NCI-H187 treated with DMSO at 0.1 percent for 48 hours (cell line): ENCODE measurements at regions not wholly inside any gene's neighbourhood (a gene's known extent, or its start where the extent isn't known, plus 50 kb on each side); places are given as distances from the start of the nearest gene placed in this dataset.

Source experiments
- DNase-seq: peaks from one replicate; lab custom pipeline; 2025; lab: John Stamatoyannopoulos, UW

DNA sequence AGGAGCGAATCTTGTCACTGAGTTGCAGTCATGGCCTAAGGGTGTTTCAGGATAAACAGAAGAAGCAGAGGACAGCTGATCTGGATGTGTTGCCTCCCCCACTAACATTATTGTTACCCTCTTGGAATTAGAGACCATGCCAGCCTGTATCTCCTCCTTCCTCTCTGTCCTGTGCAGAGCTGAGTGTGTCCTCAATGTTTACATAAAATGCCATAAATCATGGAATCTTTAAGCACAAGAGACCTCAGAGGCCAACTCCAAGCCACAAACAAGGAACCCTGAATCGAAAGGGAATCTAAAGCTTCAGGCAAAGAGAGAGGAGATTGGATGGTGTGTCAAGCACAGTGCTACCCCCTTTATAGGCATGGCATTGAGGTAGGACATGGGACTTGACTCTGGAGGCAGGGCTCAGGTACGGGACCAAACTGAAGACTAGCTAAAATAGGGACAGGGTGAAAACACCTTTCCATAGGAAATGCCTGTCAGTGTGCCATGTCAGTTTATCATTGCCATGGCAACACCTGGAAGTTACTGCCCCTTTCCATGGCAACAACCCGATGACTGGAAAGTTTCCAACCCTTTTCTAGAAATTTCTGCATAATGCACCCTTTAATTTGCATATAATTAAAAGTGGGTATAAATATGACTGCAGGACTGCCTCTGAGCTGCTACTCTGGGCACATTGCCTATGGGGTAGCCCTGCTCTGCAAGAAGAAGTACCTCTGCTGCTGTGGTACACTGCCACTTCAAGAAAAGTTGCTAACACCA is 489.7 kb downstream of the MIAT start:
- no peak for DNase-seq

DNA sequence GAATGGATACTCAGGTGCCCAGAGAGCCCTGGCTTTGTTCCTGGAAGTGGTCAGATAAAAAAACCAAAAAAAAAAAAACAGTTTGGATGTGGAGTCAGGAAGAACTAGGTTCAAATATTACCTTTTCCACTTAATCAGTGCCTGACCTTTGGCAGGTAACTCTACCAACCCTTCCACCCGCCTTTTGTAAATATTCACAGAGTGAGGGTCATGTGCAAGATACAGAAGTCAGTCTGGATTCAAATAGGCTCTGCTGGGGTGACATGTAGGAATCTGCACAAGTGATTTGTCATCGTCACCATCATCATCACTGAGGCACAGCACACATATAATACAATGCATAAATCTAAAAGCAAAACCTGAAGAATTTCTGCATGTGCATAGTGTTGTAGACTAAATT is 490.7 kb downstream of the MIAT start:
- no peak for DNase-seq

DNA sequence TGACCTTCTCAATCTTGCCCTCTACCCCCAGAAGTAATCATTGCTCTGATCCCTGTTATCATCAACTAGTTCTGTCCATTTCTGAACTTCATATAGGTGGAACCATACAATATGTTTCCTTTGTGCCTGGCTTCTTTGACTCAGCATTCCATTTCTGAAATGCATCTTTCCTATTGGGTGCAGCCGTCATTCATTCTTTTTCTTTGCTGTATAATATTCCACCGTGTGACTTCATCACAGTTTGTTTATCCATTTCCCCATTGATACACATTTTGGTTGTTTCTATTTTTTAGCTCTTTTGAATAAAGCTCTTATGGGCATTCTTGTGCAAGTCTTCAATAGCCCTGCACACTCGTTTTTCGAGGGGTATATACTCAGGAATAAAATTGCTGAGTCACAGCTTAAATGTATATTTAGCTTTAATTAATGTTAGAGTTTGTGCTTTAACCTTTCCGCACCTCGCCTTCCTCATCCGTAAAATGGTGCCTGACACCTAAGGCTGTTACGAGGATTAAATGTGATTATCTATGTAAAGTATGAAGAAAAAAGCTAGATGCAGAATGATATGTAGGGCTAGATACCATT is 491.6 kb downstream of the MIAT start:
- DNase-seq: no peak

GRCh38 chr22:27149921-27150543 is 492.6 kb downstream of the MIAT start:
- no peak for DNase-seq

DNA sequence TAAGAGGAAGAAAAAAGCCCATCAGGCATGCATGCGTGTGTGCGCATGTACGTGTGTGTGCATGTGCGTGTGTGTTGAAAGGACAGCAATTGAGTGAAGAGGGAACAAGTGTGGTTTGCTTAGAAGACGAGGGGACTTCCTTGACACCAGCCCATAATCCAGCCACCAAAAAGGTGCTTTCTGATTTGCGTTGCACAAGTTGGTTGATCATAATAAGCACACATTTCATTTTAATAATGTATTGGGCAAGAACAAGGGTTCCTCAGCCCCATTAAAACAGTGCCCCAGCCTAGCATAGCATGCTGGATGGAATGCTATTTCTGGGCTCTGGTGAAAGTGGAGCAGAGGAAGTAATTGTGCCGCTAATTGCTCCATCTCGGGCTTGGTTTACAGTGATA is 493.2 kb downstream of the MIAT start:
- DNase-seq: no peak

GRCh38 chr22:27151407-27151806 is 494.0 kb downstream of the MIAT start:
- DNase-seq: no peak

DNA sequence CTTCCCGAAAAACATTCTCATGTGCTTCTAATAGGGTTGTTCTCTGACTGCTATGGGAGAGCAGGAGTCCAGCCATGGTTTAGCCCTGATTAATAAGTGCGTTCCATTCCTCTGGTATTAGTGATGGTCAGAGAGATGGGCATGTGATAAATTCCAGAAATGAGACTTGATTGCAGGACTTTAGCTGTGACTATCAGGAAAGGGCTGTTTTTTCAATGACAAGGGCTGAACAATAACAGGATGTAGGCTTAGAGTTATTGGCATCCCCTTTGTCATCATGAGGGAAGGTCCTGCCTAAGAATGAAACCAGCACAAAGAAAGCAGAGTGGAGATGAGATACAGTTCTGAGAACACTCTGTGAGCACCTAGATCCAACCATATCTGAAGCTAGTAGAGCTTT is 494.6 kb downstream of the MIAT start:
- DNase-seq: no peak

DNA sequence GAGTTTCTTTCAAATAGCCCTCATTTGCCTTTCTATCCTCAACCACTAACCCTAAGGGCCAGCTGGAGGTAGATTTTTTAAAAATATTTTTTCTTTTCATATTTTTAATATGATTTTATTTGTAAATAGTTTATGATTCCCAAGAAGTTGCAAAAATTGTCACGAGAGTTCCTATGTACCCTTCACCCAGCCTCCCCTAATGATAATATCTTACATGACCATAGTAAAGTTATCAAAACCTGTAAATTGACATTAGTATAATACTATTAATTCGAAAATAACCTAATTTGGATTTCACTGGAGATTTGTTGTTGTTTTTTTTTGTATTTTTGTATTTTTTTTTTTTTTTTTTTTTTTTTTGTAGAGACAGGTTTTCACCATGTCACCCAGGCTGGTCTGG is 495.5 kb downstream of the MIAT start:
- DNase-seq: no peak

GRCh38 chr22:27153386-27153785 is 496.0 kb downstream of the MIAT start:
- DNase-seq: no peak

GRCh38 chr22:27154717-27155116 is 497.3 kb downstream of the MIAT start:
- no peak for DNase-seq

DNA sequence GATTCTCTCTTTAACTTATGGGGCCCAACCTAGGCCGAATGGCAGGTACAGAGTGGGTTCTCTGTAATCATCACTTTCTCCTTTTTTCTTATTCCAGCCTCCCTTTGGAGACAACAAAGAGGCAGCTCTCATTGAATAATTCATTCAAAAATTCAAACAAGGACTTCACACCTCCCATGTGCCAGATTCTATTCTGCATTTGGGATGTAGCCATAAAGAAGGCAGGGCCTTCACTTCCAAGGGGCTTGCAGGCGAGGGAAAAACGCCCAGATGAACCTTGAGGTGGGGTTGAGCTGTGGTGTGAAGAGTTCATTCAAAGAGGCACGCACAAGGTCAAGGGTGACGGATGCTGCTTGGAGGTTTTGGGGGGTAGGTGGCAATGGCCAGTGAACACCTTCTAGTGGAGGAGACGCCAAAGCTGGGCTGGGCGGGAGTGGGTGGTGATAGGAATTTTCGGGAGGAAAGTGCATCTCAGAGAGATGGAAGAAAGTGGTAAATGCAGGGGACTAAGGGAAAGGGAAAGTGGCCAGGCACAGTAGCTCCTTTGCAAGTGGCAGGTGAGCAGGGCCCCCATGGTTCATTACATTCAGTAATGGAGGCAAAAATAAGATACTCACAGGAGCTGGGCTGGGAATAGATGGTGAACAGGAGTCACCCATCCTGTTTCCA is 499.6 kb downstream of the MIAT start:
- no peak for DNase-seq

- no peak for DNase-seq
Observed at GRCh38 chr22:27157666-27158370, 500.4 kb downstream of the MIAT start.

DNA sequence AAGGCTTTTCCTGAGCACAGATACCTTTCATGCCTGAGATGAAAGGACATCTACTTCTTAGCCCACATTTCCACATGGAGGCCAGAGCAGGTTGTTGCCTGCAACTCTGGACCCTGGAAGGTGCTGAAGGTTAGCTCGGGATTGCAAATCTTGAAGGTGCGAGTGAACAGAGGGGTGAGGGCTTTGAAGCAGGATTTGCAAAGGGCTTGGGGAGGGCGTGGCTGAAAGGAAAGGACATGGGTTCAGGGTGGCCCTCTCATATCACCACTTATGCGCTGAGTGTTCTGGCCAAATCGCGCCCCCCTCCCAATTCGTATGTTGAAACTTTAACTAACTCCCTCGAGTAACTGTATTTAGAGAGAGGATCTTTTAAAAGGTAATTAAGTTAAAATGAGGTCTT is 501.6 kb downstream of the MIAT start:
- DNase-seq: no peak

DNA sequence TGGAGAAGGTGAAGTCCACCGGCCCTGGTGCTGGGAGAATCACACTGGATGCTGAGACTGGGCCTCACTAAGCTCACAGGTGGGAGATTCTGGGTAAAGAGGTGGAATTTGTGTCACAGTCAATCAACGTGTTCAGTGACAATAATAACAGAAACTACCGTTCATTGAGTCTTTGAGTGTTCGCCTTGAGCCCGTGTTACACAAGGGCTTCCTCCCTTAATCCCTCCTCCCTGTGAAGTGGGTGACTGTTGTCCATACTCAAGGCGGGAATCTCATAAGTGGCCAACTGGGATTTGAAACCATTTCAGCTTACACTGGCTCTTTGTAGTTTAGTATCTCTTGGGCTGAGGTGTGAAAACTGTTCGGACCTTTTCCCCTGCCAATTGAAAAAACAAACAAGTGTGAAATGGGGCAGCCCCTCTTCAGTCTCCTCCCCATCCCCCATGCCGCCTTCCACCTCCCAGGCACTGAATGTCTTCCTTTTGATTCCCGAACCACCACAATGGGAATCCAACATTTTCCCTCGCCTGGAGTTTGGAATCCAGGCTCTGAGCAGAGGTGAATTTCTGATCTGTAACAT is 502.4 kb downstream of the MIAT start:
- no peak for DNase-seq

DNA sequence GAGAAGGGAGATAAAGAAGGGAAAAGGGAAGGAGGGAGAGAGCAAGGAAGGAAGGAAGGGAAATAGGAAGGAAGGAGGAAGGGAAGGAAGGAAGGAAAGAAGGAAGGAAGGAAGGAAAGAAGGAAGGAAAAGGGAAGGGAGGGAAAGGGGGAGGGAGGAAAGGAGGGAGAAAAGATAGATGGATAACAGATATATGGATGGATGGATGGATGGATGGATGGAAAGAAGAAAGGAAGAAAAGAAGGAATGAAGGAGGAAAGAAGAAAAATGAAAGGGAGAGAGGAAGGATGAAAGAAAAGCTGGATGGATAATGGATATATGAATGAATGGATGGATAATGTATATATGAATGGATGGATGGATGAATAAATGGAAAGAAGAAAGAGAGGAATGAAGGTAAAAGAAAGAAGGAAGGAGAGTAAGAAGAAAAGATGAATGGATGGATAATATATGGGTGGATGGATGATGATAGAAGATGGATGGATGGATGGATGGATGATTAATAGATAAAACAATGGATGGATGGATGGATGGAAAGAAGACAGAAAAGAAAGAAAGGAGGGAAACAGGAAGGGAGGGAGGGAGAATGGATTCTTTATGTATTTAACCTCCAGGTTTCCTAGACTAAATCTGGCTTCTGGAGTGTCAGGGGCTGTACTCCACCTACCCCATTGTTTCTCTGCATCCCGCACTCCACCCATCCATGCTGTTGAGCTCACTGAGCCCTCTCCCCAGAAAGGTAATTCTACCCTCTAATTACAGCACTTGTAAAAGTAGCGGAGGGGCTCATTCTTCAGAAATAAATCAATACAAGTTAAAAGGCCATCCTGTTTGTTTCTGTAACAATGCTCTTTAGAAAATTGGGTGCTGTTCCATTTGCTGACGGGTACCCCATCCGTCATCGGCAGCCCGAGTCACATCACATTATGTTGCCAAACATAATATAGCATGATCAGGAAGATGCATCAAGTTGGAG is 506.1 kb downstream of the MIAT start:
- DNase-seq: no peak

- no peak for DNase-seq
Observed at GRCh38 chr22:27164781-27165503, 507.6 kb downstream of the MIAT start.

DNA sequence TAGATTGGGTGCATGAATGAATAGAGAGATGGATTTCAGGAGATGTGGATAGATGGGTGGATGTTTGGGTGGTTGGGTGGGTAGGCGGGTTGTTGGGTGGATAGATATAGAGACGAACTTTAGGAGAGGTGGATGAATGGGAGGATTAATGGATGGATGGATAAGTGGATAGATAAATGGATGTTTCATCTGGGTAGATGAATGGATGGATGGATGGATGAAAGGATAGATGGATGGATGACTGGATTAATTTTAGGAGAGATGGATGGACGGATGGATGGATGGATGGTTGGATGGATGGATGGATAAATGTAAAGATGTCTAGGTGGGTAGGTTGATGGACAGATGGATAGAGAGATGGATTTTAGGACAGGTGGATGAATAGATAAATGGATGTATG is 511.3 kb downstream of the MIAT start:
- DNase-seq: no peak

GRCh38 chr22:27170491-27170890 is 513.1 kb downstream of the MIAT start:
- DNase-seq: no peak

- DNase-seq: no peak
Observed at GRCh38 chr22:27171212-27171611, 513.8 kb downstream of the MIAT start.

GRCh38 chr22:27173530-27173929 is 516.1 kb downstream of the MIAT start:
- DNase-seq: no peak
